GM12865 (cell line): ENCODE measurements at regions not wholly inside any gene's neighbourhood (a gene's known extent, or its start where the extent isn't known, plus 50 kb on each side); places are given as distances from the start of the nearest gene placed in this dataset.

ENCODE experiments used
- DNase-seq: peaks from one replicate; pipeline ENCODE4 v3.0.0; 2010; ENCODE audit warnings: low read depth
- H3K4me3 ChIP-seq: 2 replicates; pipeline ENCODE4 v1.5.1; 2011; ENCODE audit warnings: mild to moderate bottlenecking, low read depth, low read length, control low read depth
- TF ChIP-seq, protein P1 (sequence below): IDR thresholded peaks from 2 replicates; pipeline ENCODE4 v1.5.1; 2011; ENCODE audit warnings: low read length, control low read depth, low read depth, inconsistent platforms; ENCODE audit not compliant: insufficient read depth; ENCODE audit errors: missing control alignments

DNA sequence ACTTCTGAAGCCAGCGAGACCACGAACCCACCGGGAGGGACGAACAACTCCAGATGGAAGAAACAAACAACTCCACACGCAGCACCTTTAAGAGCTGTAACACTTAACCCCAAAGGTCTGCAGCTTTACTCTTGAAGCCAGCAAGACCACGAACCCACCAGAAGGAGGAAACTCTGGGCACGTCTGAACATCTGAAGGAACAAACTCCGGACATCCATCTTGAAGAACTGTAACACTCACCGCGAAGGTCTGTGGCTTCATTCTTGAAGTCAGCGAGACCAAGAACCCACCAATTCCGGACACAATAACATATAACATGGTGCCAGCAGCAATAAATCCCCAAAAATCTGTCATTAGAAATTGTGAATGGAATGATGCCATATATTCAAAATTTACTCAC, 180.9 kb downstream of the TLE1 start:
- TF ChIP-seq, protein P1, sequence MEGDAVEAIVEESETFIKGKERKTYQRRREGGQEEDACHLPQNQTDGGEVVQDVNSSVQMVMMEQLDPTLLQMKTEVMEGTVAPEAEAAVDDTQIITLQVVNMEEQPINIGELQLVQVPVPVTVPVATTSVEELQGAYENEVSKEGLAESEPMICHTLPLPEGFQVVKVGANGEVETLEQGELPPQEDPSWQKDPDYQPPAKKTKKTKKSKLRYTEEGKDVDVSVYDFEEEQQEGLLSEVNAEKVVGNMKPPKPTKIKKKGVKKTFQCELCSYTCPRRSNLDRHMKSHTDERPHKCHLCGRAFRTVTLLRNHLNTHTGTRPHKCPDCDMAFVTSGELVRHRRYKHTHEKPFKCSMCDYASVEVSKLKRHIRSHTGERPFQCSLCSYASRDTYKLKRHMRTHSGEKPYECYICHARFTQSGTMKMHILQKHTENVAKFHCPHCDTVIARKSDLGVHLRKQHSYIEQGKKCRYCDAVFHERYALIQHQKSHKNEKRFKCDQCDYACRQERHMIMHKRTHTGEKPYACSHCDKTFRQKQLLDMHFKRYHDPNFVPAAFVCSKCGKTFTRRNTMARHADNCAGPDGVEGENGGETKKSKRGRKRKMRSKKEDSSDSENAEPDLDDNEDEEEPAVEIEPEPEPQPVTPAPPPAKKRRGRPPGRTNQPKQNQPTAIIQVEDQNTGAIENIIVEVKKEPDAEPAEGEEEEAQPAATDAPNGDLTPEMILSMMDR: no peak
- no peak overlapping the region for H3K4me3 ChIP-seq
- DNase-seq: no peak

DNA sequence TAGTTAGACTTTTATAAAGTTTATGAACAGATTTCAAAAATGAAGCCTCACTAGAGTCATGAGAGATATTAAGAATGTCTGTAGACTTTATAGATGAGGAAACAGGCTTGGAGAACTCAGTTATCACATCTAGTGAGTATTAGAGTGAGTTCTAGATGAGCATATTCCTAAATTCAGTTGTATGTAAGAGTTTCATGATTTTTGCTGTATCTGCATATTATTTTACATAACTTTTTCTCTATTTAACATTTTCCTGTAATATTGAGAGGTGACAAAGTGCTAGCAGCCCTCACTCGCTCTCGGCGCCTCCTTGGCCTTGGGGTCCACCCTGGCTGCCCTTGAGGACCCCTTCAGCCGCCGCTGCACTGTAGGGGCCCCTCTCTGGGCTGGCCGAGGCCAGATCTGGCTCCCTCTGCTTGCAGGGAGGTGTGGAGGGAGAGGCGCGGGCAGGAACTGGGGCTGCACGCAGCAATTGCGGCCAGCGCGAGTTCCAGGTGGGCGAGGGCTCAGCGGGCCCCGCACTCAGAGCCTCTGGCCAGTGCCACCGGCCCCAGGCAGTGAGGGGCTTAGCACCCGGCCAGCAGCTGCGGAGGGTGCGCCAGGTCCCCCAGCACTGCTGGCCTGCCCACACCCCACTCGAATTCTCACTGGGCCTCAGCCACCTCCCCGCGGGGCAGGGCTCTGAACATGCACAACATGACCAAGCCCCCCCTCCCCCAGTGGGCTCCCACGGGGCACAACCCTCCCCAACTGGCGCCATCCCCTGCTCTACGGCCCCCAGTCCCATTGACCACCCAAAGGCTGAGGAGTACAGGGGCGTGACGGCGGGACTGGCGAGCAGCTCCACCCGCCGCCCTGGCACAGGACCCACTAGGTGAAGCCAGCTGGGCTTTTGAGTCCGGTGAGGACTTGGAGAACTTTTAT, 182.1 kb downstream of the TLE1 start:
- DNase-seq: no peak
- no peak overlapping the region for H3K4me3 ChIP-seq
- TF ChIP-seq, protein P1: no peak

DNA sequence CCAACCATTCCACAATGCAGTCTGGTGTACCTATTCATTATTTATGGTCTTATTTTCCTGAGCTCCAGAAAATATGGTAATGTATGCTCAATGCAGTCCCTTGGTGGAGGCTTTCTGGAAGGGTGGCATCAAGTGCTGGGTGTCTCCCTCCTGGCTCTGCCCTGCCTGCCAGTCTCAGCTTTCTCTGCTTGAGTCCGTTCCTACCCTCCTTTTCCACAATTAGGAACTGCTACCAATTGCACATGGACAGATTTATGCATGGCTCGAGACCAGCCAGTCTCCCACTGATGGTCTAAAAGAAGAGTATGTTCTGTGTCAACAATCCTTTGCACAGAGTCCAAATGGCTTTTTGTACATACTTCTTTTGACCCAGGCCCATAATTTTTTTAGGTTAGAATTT, 189.8 kb downstream of the TLE1 start:
- no peak overlapping the region for H3K4me3 ChIP-seq
- DNase-seq: no peak
- TF ChIP-seq, protein P1: no peak

DNA sequence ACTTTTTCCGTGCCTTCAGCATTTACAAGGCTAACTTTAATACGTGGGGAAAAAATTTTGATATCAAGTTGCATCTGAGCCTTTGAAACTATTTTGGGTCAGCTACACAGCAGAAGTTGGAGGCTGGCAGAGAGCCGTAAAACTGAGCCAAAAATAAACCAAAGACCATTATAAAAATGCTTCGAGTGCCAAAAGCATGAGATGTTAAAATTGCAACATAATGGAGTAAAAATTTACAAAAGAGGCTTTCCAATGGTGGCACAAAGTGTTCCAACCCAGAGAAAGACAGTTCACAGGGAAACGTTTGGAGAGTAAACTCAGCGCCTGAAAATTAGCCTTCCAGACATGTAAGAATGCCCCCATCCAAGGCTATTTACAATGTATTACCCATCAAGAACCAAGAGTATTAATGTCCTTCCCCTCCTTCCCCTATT, 190.3 kb downstream of the TLE1 start:
- no peak overlapping the region for H3K4me3 ChIP-seq
- TF ChIP-seq, protein P1: no peak
- DNase-seq: no peak

DNA sequence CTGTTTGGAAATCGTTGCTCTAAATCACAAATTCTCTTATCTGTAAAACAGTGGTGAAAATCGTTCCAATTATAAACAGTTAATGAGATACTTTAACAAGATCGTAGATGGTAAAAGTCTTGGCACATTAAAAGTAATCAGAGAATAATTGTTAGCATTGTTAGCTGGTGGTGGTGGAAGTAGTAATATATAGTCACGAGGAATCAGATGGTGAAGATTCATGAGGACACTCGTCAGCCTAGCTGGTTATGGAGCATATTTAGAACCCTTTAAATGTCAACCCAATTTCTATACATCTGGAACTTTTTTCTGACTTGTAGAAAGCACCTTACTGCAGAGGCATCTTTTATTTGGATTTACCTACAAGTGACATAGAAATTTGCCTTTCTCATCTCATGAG, 190.8 kb downstream of the TLE1 start:
- no peak overlapping the region for H3K4me3 ChIP-seq
- TF ChIP-seq, protein P1: no peak
- DNase-seq: no peak

DNA sequence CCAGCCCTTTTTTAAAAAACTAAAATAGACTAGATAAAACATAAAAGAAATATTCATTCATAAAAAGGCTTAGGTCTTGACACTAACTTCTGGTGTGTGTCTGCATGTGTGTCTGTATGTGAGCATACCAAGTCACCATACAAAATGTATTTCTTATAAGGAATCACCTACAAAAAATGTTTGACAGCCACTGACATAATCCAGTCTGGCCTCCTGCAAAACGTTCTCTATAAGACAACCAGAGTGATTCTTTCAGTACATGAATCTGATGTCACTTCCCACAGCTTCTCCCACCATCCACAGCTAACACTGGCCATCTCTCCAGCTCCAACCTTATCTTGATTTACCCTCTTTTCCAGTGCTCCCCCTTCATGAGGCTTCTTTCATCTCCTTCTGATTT, 192.3 kb downstream of the TLE1 start:
- TF ChIP-seq, protein P1: no peak
- no peak overlapping the region for H3K4me3 ChIP-seq
- DNase-seq: no peak
